Activated CD4-positive, alpha-beta T cell treated with anti-CD3 and anti-CD28 coated beads, Interleukin-2, amount 10 ng/mL, durations not matched to agents 7 days and 5 days (primary cell): ENCODE measurements at regions not wholly inside any gene's neighbourhood (a gene's known extent, or its start where the extent isn't known, plus 50 kb on each side); places are given as distances from the start of the nearest gene placed in this dataset.
"Not testable (repeated sequence)": the region's sequence is repeated elsewhere in the genome, so short reads cannot be mapped to it uniquely, and the experiment has no call there.

ENCODE experiments used
- CTCF ChIA-PET: fragments of 350-600 bp; sonication (Branson Sonifier 250); formaldehyde crosslinking; loops from one replicate; lab custom pipeline; 2021; ENCODE audit warnings: antibody characterized with exemption; lab: Charles Lee
- POLR2A ChIA-PET: fragments of 350-600 bp; sonication (Branson Sonifier 250); formaldehyde crosslinking; loops from one replicate; lab custom pipeline; 2021; ENCODE audit warnings: antibody characterized with exemption; lab: Charles Lee
- DNase-seq: peaks from one replicate; pipeline ENCODE4 v3.0.0-alpha.2; 2020
- H3K27ac Mint-ChIP-seq: one replicate; pipeline ENCODE4 v1.8.0; 2021; ENCODE audit warnings: mild to moderate bottlenecking, moderate library complexity, mixed read lengths
- H3K27me3 Mint-ChIP-seq: one replicate; pipeline ENCODE4 v1.8.0; 2021; ENCODE audit warnings: mixed read lengths
- H3K36me3 Mint-ChIP-seq: one replicate; pipeline ENCODE4 v1.8.0; 2021; ENCODE audit warnings: low read depth, mixed read lengths
- H3K4me1 Mint-ChIP-seq: one replicate; pipeline ENCODE4 v1.8.0; 2021; ENCODE audit warnings: mixed read lengths
- H3K4me3 Mint-ChIP-seq: one replicate; pipeline ENCODE4 v1.8.0; 2021; ENCODE audit warnings: mild to moderate bottlenecking, moderate library complexity, mixed read lengths
- H3K9me3 Mint-ChIP-seq: one replicate; pipeline ENCODE4 v1.8.0; 2021; ENCODE audit warnings: mixed read lengths

DNA sequence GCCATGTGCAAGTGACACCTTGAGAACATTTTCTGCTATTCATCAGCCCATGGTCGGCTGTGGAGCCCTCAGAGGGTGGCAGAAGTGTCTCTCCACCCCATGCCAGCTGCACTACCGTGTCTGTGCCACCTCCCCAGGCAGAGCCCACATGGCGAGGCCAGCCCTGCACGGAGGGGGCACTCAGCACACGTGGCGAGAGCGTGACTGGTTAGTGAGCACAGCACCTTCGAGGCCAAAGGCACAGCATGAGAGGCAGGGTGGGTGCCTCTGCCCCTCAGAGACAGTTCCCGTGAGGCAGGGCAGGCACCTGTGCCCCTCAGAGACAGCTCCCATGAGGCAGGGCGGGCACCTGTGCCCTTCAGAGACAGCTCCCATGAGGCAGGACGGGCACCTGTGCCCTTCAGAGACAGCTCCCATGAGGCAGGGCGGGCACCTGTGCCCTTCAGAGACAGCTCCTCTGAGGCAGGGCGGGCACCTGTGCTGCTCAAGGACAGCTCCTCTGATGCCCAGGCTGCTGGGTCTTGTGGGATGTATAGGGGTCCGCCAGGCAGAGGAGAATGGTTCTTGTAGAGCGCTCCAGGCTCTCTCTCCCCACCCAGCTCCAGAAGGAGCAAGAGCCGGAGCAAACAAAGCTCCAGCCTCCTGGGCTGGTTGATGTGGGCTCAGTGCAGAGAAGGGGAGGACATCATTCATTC, 179.8 kb upstream of the PPP1R26 start:
- Mint-ChIP-seq H3K27ac (no peak overlapping the region), H3K27me3 (no peaks in the 10 kb centered on the region), H3K4me3 (no peak overlapping the region), H3K9me3 (no peaks in the 10 kb centered on the region), H3K4me1 (peaks cover 3% of the 10 kb centered on the region), H3K36me3 (no peaks in the 10 kb centered on the region)
- DNase-seq, result no peak
- POLR2A ChIA-PET, result no interaction called here
- CTCF ChIA-PET, result no interaction called here

DNA sequence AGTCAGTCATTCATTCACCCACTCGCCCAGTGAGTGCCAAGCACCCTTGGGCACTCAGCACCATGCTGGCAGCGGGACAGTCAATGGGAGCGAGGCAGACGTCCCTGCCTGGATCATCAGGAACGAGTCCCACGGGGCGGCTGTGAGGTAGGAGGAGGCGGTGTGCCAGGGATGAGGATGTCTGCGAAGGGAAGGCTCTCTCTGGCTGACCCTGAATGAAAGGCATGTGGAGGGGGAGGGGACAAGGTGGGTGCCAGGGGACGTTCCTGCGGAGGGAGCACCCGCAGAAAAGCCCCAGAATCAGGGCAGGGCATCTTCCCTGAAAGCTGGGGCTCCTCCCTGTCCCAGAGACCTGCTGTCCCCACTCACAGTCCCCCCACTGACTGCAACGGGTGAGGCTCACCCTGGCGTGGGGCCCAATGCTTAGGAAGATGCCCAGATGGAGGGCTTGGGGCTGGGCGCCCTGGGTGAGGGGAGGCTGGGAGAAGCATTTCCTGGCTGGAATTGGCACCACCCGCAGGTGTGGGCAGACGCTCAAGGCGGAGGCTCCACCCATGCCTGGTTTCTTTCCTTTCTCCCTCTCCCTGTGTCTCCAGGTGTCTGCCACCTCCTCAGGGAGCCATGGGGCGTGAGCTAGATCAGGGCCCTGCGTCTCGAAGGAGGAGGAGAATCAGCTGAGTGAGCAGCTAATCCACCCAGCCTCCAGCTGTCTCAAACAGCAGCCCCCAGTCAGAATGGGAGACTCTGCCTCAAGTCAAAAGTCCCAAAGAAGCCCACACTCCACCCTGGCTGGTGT, 179.0 kb upstream of the PPP1R26 start:
- ChIA-PET CTCF (no interaction called here), POLR2A (no interaction called here)
- DNase-seq, result no peak
- Mint-ChIP-seq H3K27me3 (no peaks in the 10 kb centered on the region), H3K27ac (no peak overlapping the region), H3K36me3 (no peaks in the 10 kb centered on the region), H3K4me3 (no peak overlapping the region), H3K9me3 (no peaks in the 10 kb centered on the region), H3K4me1 (peaks cover 3% of the 10 kb centered on the region)

DNA sequence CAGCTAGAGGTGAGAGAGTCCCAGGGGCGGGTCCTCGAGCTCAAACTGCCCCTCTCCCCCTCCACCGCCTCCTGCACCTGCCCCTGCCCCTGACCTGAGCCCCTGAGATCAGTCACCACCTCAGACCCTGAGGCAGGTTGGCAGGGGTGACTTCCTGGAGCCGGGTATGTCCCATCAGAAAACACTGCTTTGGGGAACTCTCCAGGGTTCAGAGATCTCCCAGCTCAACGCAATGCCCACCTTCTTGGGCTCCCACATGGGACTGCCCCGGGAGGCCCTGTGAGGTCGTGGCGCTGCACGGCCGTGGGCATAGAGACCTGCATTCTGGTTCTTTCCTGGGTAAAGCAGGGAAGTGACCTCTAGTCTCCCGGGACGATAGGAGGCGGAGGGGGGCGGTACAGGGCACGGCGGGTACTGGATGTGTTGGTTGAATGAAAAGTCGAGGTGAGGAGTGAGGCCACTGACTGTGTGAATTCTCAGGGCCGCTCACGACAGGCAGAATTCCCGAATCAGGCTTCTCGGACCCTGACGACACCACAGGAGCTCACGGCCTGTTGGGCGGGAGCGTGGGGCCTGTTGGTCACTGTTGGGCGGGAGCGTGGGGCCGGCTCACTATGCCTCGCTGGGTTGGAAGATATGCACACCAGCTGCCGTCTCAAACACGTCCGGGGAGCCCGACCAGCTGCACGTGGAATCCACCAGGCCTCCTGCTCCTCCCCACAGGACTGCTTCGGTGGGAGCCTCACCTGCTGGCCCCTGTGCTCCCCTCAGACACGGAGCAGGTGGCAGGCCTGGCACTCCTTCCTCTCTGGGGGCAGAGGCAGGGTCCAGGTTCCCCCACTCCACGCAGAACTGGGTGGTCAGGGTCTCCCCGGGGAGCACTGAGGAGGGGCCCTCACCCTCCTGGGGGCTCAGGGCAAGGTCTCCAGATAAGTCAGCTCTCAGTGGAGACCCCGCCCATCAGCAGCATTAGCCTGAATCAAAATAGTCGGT, 178.0 kb upstream of the PPP1R26 start:
- no peak for DNase-seq
- POLR2A ChIA-PET, result no interaction called here
- no peaks in the 10 kb centered on the region for H3K27me3 Mint-ChIP-seq
- no peaks in the 10 kb centered on the region for H3K9me3 Mint-ChIP-seq
- H3K4me1 Mint-ChIP-seq, result peaks cover 3% of the 10 kb centered on the region
- H3K27ac Mint-ChIP-seq, result no peak overlapping the region
- CTCF ChIA-PET, result no interaction called here
- no peaks in the 10 kb centered on the region for H3K36me3 Mint-ChIP-seq
- no peak overlapping the region for H3K4me3 Mint-ChIP-seq

DNA sequence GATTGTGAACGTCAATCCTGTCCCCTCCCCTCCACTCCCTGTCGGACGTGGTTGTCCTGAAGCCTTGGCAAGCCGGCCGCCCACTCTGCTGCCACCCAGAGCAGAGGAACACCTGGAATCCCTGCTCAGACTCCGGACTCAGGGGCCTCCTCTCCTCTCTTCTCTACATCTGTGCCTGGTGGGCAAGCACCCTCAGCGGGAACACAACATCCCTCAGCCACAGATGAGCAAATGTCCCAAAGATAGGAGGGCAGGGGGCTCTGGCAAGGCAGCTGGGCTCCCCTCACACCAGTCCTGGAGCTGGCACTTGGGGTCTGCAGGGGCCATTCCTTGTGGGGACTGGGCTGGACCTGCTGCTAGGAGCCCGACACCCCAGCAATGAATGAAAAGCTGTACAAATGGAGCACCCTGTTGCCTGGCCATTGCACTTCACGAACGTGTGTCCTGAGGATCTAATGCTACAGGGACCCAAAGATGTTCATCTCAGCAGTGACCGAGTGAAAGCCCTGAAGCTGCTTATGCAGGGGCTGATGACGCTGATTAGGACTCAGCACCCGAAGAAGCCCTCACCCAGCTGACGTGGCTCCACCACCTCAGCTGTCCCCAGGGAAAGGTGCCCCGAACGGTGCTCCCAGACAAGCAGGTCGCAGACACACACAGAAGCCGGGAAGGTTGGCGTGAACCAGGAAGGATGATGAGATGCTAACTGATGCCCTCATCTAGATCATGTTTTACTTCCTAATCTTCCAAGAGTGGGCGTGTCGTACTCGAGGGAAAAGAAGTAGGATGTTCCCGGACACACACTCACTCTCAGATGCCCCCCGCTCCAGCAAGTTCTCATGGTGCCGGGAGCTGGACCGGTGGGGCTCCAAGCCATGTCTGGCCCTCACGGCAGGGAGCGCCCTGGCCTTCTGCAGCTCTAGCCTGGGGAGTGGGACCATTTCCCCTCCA, 177.0 kb upstream of the PPP1R26 start:
- H3K9me3 Mint-ChIP-seq, result no peaks in the 10 kb centered on the region
- no peaks in the 10 kb centered on the region for H3K36me3 Mint-ChIP-seq
- DNase-seq, result no peak
- peaks cover 3% of the 10 kb centered on the region for H3K4me1 Mint-ChIP-seq
- no peaks in the 10 kb centered on the region for H3K27me3 Mint-ChIP-seq
- ChIA-PET CTCF (no interaction called here), POLR2A (no interaction called here)
- no peak overlapping the region for H3K4me3 Mint-ChIP-seq
- no peak overlapping the region for H3K27ac Mint-ChIP-seq

DNA sequence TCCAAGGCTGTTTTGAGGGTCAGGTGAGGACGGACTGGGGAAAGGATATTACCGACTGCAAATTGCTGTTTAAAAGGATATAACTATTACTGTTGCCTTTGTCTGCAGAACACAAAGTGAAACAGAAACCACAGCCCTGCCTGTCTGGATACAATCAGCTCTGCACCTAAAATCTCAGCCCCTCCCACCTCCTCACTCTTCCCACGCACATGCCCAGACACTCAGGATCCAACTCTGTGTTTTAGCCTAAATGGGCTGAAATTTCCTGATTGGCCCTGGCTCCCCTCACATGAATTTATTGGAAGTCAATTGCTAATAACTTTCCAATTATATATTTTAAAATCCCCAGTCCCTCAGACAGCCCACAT, 176.3 kb upstream of the PPP1R26 start:
- CTCF ChIA-PET, result no interaction called here
- Mint-ChIP-seq H3K4me3 (no peak overlapping the region), H3K27ac (no peak overlapping the region), H3K36me3 (no peaks in the 10 kb centered on the region), H3K4me1 (peaks cover 3% of the 10 kb centered on the region), H3K9me3 (no peaks in the 10 kb centered on the region), H3K27me3 (no peaks in the 10 kb centered on the region)
- POLR2A ChIA-PET, result no interaction called here
- DNase-seq, result no peak

DNA sequence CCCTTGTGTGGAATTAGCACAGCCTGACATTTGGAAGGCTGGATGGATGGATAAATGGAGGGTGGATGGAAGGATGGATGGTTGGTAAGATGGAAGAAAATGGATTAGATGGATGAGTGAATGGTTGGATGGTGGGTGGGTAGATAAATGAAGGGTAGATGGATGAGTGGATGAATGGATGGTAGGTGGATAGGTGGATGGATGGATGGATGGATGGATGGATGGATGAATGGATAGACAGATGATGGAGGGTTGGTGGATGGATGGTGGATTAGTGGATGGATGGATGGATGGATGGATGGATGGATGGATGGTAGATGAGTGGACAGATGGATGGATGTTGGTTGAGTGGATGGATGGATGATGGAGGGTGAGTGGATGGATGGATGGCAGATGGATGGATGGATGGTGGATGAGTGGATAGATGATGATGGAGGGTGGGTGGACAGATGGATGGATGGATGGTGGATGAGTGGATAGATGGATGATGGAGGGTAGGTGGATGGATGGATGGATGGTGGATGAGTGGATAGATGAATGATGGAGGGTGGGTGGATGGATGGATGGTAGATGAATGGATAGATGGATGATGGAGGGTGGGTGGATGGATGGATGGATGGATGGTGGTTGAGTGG, 175.6 kb upstream of the PPP1R26 start:
- H3K9me3 Mint-ChIP-seq, result no peaks in the 10 kb centered on the region
- ChIA-PET CTCF (no interaction called here), POLR2A (no interaction called here)
- no peak for DNase-seq
- H3K27ac Mint-ChIP-seq, result no peak overlapping the region
- peaks cover 3% of the 10 kb centered on the region for H3K4me1 Mint-ChIP-seq
- H3K27me3 Mint-ChIP-seq, result no peaks in the 10 kb centered on the region
- H3K4me3 Mint-ChIP-seq, result no peak overlapping the region
- H3K36me3 Mint-ChIP-seq, result no peaks in the 10 kb centered on the region

DNA sequence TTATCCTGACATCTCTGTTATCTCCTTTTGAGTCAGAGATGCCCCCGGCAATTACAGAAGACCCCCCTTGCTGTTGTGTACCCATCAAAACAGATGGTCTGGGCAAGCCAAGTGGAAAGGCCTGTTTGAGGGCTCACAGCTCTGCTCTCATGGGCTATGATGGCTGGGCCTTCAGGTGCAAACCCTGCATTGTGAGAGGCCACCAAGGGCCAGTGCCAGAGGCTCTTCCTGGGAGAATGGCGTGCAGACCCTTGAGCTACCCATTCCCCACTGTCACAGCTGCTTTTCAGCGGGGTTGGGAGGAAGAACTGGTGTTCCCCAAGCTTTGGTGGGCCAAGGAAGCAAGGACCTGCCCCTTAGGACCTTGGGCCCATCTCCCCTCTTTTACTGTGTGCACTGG, 174.7 kb upstream of the PPP1R26 start:
- no peaks in the 10 kb centered on the region for H3K27me3 Mint-ChIP-seq
- POLR2A ChIA-PET, result no interaction called here
- peaks cover 3% of the 10 kb centered on the region for H3K4me1 Mint-ChIP-seq
- no peaks in the 10 kb centered on the region for H3K36me3 Mint-ChIP-seq
- CTCF ChIA-PET, result interaction anchor here (0.8 kb wide), 1 partner anchor 380 kb away, joined by 3 read pairs; no protein-coding TSS in a partner anchor
- H3K27ac Mint-ChIP-seq, result no peak overlapping the region
- H3K4me3 Mint-ChIP-seq, result no peak overlapping the region
- H3K9me3 Mint-ChIP-seq, result no peaks in the 10 kb centered on the region
- no peak for DNase-seq

DNA sequence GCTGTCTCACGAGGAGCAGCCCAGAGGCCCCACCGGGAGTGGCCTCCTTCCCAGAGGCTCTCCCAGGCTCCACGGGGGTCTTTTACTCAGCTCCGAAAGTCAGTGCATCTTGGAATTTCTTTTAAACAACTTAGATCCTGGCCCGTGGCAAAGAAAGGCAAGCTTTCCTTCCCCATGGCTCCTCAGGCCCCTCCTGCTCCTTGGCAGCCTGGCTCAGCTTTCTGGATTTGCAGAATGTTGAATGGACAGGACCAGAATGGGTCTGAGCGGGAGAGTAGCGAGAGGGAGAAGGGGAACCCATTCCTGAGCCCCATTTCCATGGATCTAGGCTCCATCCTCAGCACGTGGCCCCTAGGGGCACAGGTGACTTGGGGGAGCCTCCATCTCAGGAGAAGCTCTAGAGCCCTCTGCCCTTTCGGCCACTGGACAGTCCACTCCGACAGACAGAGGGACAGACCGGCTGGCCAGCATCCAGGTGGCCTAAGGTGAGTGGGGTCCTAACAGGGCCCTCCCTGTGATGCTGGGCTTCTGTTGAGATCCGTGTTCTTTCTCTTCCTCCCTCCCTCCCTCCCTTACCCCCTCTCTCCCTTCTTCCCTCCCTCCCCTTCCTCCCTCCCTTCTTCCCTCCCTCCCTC, 173.9 kb upstream of the PPP1R26 start:
- Mint-ChIP-seq H3K36me3 (no peaks in the 10 kb centered on the region), H3K27ac (no peak overlapping the region), H3K4me1 (peaks cover 3% of the 10 kb centered on the region), H3K4me3 (no peak overlapping the region), H3K27me3 (no peaks in the 10 kb centered on the region), H3K9me3 (no peaks in the 10 kb centered on the region)
- ChIA-PET CTCF (interaction anchor here (0.8 kb wide), 1 partner anchor 381 kb away, joined by 3 read pairs; no protein-coding TSS in a partner anchor), POLR2A (no interaction called here)
- peak; percentile 4 for DNase-seq

DNA sequence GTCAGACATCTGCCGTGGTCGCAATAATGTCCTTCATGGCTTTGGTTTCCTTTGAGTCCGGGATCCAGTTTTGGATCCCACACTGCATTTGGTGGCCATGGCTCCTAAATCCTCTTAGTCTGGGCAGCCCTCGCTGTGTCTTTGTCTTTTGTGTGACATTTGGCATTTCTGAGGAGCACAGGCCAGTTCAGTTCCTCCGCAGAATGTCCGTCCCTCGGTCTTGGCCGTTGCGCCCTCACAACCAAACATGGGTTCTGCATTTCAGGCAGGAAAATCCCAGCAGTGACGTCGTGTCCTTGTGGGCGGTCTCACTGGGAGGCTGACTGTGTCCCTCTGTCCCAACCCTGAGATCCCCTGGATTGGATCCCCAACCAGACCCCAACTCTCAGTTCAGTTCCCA, 172.9 kb upstream of the PPP1R26 start:
- Mint-ChIP-seq H3K9me3 (no peaks in the 10 kb centered on the region), H3K4me3 (no peak overlapping the region), H3K27ac (no peak overlapping the region), H3K4me1 (peaks cover 3% of the 10 kb centered on the region), H3K36me3 (no peaks in the 10 kb centered on the region), H3K27me3 (no peaks in the 10 kb centered on the region)
- peak; percentile 3 for DNase-seq
- POLR2A ChIA-PET, result no interaction called here
- CTCF ChIA-PET, result interaction anchor here (0.7 kb wide), 1 partner anchor 1065 kb away, joined by 3 read pairs; no protein-coding TSS in a partner anchor

DNA sequence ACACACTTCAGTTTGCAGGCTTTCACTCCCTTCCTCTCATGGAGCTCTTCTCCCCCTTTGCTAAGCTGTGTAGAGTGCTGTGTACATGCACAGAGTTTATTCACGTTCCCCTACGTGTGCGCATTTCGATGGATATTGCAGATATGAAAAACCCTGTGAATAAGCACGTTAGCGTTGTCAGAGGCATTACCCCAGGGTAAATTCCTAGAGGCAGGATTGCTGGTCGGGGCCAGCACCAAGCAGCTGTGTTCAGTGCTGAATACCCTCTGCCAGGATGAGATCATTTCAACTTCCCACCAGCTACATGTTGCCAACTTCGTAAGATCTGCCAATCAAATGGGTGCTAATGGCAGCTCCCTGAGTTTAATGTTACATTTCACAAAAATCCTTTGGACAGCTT, 172.3 kb upstream of the PPP1R26 start:
- Mint-ChIP-seq H3K4me1 (peaks cover 3% of the 10 kb centered on the region), H3K27ac (no peak overlapping the region), H3K27me3 (no peaks in the 10 kb centered on the region), H3K9me3 (no peaks in the 10 kb centered on the region), H3K36me3 (no peaks in the 10 kb centered on the region), H3K4me3 (no peak overlapping the region)
- peak; percentile 1 for DNase-seq
- CTCF ChIA-PET, result no interaction called here
- POLR2A ChIA-PET, result no interaction called here

DNA sequence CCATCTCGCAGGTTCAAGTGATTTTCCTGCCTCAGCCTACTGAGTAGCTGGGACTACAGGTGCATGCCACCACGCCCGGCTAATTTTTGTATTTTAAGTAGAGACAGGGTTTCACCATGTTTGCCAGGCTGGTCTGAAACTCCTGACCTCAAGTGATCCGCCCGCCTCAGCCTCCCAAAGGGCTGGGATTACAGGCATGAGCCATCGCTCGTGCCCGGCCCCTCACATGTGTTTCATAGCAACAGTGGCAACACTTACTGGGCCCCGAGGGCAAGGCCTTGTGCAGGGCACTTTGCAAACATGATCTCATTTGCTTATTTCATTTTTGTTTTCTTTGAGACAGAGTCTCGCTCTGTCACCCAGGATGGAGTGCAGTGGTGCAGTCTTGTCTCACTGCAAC, 171.7 kb upstream of the PPP1R26 start:
- H3K4me3 Mint-ChIP-seq, H3K4me1 Mint-ChIP-seq, H3K27me3 Mint-ChIP-seq, H3K27ac Mint-ChIP-seq, H3K9me3 Mint-ChIP-seq, POLR2A ChIA-PET, H3K36me3 Mint-ChIP-seq: not testable (repeated sequence)
- peak; percentile 4 for DNase-seq
- CTCF ChIA-PET, result interaction anchor here (0.6 kb wide), 1 partner anchor 698 kb away, joined by 3 read pairs; no protein-coding TSS in a partner anchor
